GM12872 (cell line): ENCODE measurements at regions not wholly inside any gene's neighbourhood (a gene's known extent, or its start where the extent isn't known, plus 50 kb on each side); places are given as distances from the start of the nearest gene placed in this dataset.

Experiments used
- TF ChIP-seq, protein P1 (sequence below): IDR thresholded peaks from 3 replicates; pipeline ENCODE4 v1.5.1; 2011; ENCODE audit warnings: low read depth, mild to moderate bottlenecking, low read length, moderate library complexity; ENCODE audit not compliant: insufficient read depth

DNA sequence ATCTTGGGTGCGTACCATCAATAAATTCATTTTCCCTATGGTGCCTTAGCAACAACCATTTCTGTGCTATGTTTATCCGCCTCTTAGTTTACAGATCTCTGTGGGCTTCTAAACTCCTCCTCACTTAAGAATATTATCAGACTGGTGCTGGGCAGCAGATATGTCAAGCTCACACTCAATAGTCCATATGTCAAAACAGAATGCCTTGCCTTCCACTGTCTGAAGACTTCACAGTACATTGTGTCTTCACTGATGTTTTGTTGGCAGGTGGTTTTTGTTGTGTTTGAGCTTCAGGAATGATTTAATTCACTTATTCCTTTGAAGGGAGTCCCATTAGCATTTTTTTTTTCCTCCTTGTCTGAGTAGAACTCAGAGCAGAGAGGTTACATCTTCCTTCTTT lies 419.6 kb downstream of the DNAJB9 start:
- TF ChIP-seq, protein P1, sequence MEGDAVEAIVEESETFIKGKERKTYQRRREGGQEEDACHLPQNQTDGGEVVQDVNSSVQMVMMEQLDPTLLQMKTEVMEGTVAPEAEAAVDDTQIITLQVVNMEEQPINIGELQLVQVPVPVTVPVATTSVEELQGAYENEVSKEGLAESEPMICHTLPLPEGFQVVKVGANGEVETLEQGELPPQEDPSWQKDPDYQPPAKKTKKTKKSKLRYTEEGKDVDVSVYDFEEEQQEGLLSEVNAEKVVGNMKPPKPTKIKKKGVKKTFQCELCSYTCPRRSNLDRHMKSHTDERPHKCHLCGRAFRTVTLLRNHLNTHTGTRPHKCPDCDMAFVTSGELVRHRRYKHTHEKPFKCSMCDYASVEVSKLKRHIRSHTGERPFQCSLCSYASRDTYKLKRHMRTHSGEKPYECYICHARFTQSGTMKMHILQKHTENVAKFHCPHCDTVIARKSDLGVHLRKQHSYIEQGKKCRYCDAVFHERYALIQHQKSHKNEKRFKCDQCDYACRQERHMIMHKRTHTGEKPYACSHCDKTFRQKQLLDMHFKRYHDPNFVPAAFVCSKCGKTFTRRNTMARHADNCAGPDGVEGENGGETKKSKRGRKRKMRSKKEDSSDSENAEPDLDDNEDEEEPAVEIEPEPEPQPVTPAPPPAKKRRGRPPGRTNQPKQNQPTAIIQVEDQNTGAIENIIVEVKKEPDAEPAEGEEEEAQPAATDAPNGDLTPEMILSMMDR, result no peak

DNA sequence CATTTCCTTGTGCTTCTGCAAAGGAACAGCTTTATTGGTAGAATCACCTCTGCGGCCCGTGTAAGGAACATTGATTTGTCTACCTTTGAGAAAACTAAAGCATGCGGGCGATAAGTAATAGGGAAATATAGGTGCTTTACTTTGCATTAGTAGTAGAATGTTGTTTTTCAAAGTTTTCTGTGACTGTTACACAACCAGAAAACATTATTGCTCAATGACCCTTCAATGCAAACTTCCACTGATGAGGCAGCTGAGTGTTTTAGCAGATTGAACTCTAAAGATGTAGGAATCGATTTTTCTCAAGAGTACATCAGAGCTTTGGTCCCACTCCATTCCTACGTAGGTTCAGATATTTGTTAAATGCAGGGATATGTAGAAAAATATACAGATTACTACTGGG lies 427.8 kb downstream of the DNAJB9 start:
- TF ChIP-seq, protein P1, result no peak

DNA sequence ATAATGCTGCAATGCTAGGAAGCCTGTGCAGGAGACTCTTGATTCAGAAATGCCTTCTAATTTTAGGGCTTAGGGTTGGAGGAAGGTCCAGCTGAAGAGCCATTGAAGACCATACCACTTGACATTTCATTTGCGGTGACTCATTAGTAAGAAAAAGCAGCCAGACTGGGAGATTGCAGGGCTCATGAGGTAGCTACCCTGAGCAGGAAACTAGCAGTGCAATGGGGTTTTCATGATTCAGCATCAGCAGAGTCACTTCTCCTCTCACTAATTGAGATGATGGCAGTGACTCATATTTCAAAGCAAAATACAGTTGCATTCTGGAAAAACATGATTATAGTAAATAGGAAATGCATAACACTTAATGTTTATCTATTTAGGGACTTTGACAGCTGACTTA lies 434.1 kb downstream of the DNAJB9 start:
- TF ChIP-seq, protein P1, result no peak

DNA sequence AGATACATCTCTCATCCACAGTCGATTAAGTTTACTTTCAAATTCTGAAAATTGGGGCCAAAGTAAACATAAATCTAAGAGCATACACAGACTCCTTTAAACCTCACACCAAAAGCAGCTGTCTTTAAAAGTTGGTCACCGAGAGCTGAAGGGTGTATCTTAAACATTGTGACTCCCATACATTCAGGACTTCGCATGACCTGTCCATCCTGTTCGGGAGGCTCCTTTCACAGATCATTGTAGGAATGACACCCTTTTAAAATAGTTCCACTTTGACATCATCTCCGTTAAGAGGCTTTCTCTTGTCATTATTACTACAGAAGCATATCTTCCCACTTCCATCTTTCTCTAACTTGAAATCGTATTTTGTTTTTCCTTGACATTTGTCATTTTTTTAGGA lies 440.0 kb downstream of the DNAJB9 start:
- TF ChIP-seq, protein P1, result no peak

- TF ChIP-seq, protein P1, result no peak
These were observed 450.6 kb downstream of the DNAJB9 start for GRCh38 chr7:109020251-109020650.

DNA sequence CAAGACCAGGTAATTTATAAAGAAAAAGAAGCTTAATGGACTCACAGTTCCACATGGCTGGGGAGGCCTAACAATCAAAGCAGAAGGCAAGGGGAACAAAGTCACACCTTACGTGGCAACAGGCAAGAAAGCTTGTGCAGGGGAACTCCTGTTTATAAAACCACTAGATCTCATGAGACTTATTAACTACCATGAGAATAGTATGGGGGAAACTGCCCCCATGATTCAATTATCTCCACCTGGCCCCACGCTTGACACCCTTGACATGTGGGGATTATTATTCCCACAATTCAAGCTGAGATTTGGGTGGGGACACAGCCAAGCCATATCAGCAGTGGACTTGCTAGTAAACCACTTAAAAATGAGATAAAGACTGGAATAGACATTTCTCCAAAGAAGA lies 451.7 kb downstream of the DNAJB9 start:
- TF ChIP-seq, protein P1, result no peak

DNA sequence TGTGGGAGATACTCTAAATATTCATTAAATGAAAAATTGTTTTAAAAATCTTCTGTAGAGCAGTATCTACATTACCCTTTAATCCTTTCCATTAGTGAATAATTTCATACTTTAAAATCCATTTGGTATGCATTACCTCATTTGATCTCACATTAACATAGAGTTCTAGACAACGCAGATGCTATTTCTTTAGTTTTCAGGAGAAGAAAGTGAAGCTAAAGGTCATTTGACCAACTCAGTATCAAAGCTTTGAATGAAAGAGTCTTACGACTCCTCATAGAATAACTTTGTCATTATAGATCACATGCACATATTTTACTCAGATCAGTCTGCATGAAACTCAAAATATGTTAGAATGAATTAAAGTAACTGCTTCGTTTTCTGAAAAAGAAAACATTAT lies 460.2 kb downstream of the DNAJB9 start:
- TF ChIP-seq, protein P1, result no peak

DNA sequence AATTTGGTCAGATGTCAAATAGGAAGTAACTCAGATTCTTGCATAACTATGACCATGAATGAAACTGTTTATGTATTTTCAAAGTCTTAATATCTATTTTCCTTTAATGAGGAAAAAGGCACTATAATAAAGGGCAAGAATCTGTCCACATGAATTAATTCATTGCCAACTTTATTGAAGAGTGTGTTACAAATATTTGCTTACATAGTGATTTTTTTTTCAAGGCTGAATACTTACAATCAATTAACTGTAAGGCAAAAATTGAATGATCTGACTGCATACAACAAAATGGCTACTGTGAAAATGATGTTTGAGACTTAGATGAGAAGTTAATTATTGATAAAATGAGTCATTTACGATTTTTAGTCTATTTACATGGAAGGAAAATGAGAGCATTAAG lies 475.0 kb downstream of the DNAJB9 start:
- TF ChIP-seq, protein P1, result no peak
